ENCODE measurements at regions not wholly inside any gene's neighbourhood (a gene's known extent, or its start where the extent isn't known, plus 50 kb on each side); places are given as distances from the start of the nearest gene placed in this dataset.

- H3K4me3 ChIP-seq, result no peak overlapping the region
- DNase-seq, result no peak
- H3K4me1 ChIP-seq, result no peaks in the 10 kb centered on the region
- H3K9me3 ChIP-seq, result no peaks in the 10 kb centered on the region
- TF ChIP-seq EP300 (IDR thresholded peaks at IDR 0.05) (no peak), POLR2AphosphoS5 (IDR thresholded peaks at IDR 0.05) (no peak), POLR2A (IDR thresholded peaks at IDR 0.05) (no peak)
- TF ChIP-seq, protein P1, sequence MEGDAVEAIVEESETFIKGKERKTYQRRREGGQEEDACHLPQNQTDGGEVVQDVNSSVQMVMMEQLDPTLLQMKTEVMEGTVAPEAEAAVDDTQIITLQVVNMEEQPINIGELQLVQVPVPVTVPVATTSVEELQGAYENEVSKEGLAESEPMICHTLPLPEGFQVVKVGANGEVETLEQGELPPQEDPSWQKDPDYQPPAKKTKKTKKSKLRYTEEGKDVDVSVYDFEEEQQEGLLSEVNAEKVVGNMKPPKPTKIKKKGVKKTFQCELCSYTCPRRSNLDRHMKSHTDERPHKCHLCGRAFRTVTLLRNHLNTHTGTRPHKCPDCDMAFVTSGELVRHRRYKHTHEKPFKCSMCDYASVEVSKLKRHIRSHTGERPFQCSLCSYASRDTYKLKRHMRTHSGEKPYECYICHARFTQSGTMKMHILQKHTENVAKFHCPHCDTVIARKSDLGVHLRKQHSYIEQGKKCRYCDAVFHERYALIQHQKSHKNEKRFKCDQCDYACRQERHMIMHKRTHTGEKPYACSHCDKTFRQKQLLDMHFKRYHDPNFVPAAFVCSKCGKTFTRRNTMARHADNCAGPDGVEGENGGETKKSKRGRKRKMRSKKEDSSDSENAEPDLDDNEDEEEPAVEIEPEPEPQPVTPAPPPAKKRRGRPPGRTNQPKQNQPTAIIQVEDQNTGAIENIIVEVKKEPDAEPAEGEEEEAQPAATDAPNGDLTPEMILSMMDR (IDR thresholded peaks at IDR 0.05), result no peak
- intact Hi-C loops (cut with DNase I), result no loop called here
- H3K36me3 ChIP-seq, result no peaks in the 10 kb centered on the region
- H3K27ac ChIP-seq, result no peak overlapping the region
- H3K27me3 ChIP-seq, result no peaks in the 10 kb centered on the region
- WGBS, 2 donors, result 65 to 68% methylated on average over 5 of the region's 5 CpGs
Observed at GRCh38 chr11:81840380-81840779, 893.3 kb downstream of the FAM181B start.

- Histone ChIP-seq H3K4me1 (no peaks in the 10 kb centered on the region), H3K27me3 (no peaks in the 10 kb centered on the region), H3K9me3 (no peaks in the 10 kb centered on the region), H3K36me3 (no peaks in the 10 kb centered on the region), H3K27ac (no peak overlapping the region), H3K4me3 (no peak overlapping the region)
- DNase-seq, result no peak
- TF ChIP-seq POLR2A (IDR thresholded peaks at IDR 0.05) (no peak), EP300 (IDR thresholded peaks at IDR 0.05) (no peak), POLR2AphosphoS5 (IDR thresholded peaks at IDR 0.05) (no peak)
- TF ChIP-seq, protein P1 (IDR thresholded peaks at IDR 0.05), result no peak
- WGBS, 2 donors, result 43 to 74% methylated on average over 1 of the region's 1 CpG
- intact Hi-C loops (cut with DNase I), result no loop called here
Observed at GRCh38 chr11:81839976-81840375, 893.7 kb downstream of the FAM181B start.

DNA sequence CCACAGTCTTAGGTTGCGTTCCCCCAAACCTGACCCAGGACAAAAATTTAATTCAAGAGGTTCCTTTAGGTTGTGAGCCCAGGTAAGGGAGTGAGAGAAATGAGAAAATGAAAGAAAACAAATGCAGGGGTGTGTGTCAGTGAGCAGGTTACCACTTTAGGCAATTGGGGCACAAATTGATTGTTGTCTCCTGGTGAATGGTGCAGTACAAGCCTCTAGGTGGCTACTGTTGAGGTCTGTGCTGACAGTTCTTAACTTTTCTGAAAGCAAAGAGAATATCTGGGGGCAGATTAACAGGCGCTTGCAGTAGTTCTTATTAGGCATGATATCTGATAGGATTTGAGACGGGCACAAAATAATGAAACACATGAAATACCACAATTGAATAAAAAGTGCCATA lies 894.6 kb downstream of the FAM181B start:
- Histone ChIP-seq H3K4me3 (no peak overlapping the region), H3K27me3 (no peaks in the 10 kb centered on the region), H3K36me3 (no peaks in the 10 kb centered on the region), H3K9me3 (no peaks in the 10 kb centered on the region), H3K4me1 (no peaks in the 10 kb centered on the region), H3K27ac (no peak overlapping the region)
- 95 to 96% methylated on average over 3 of the region's 3 CpGs for WGBS, 2 donors
- intact Hi-C loops (cut with DNase I), result no loop called here
- TF ChIP-seq, protein P1 (IDR thresholded peaks at IDR 0.05), result no peak
- no peak for TF ChIP-seq EP300 (IDR thresholded peaks at IDR 0.05)
- TF ChIP-seq POLR2A (IDR thresholded peaks at IDR 0.05), result no peak
- no peak for TF ChIP-seq POLR2AphosphoS5 (IDR thresholded peaks at IDR 0.05)
- no peak for DNase-seq

- H3K9me3 ChIP-seq, result no peaks in the 10 kb centered on the region
- no peaks in the 10 kb centered on the region for H3K27me3 ChIP-seq
- H3K36me3 ChIP-seq, result no peaks in the 10 kb centered on the region
- H3K4me3 ChIP-seq, result no peak overlapping the region
- DNase-seq, result no peak
- intact Hi-C loops (cut with DNase I), result no loop called here
- TF ChIP-seq, protein P1 (IDR thresholded peaks at IDR 0.05), result no peak
- TF ChIP-seq EP300 (IDR thresholded peaks at IDR 0.05), result no peak
- H3K4me1 ChIP-seq, result no peaks in the 10 kb centered on the region
- H3K27ac ChIP-seq, result no peak overlapping the region
Observed at GRCh38 chr11:81829976-81830375, 903.7 kb downstream of the FAM181B start.

DNA sequence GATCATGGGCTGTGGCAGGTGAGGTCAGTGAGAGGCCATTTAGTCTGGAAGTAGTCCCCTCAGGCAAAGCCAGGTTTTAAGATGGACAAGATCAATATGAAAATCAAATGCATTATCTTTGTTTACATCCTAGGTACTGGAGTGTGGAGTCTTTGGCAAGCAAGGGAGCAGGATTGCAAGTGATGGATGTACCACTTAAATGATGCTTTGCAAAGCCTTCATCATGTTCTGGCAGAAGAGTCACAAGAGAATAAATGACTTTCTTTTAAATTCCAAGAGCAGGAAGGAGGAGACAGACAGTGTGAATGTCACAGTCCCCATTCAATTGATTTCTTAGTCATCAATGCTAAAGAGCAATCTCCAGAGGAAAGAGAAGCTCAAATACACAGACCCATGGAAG lies 908.3 kb downstream of the FAM181B start:
- no peak for DNase-seq
- no peaks in the 10 kb centered on the region for H3K9me3 ChIP-seq
- no peaks in the 10 kb centered on the region for H3K4me1 ChIP-seq
- H3K27ac ChIP-seq, result no peak overlapping the region
- no peak overlapping the region for H3K4me3 ChIP-seq
- no peaks in the 10 kb centered on the region for H3K27me3 ChIP-seq
- intact Hi-C loops (cut with DNase I), result no loop called here
- TF ChIP-seq POLR2A (IDR thresholded peaks at IDR 0.05), result no peak
- TF ChIP-seq EP300 (IDR thresholded peaks at IDR 0.05), result no peak
- TF ChIP-seq POLR2AphosphoS5 (IDR thresholded peaks at IDR 0.05), result no peak
- TF ChIP-seq, protein P1 (IDR thresholded peaks at IDR 0.05), result no peak
- no peaks in the 10 kb centered on the region for H3K36me3 ChIP-seq

Data from sigmoid colon (tissue), 6 donors.